ENCODE measurements at regions not wholly inside any gene's neighbourhood (a gene's known extent, or its start where the extent isn't known, plus 50 kb on each side); places are given as distances from the start of the nearest gene placed in this dataset.

GRCh38 chr13:74280795-74281490 is 146.7 kb upstream of the KLF12 start:
- Histone ChIP-seq H3K27me3 (ENCODE audit: low read depth) (no peaks in the 10 kb centered on the region), H3K9me3 (replicated peaks) (no peaks in the 10 kb centered on the region), H3K4me3 (no peak overlapping the region), H3K27ac (replicated peaks) (no peak overlapping the region), H3K4me1 (no peaks in the 10 kb centered on the region), H3K36me3 (no peaks in the 10 kb centered on the region)
- intact Hi-C loops (cut with micrococcal nuclease) = loop anchor here (10.0 kb wide), 1 partner anchor 446 kb away; no protein-coding TSS in a partner anchor
- no peak for DNase-seq
- no peak for TF ChIP-seq CTCF (IDR thresholded peaks at IDR 0.05; ENCODE audit: borderline replicate concordance)

- no peaks in the 10 kb centered on the region for H3K4me1 ChIP-seq
- TF ChIP-seq CTCF (IDR thresholded peaks at IDR 0.05; ENCODE audit: borderline replicate concordance) = no peak
- H3K4me3 ChIP-seq = no peak overlapping the region
- H3K27ac ChIP-seq (replicated peaks) = no peak overlapping the region
- intact Hi-C loops (cut with micrococcal nuclease) = loop anchor here (10.0 kb wide), 1 partner anchor 445 kb away; no protein-coding TSS in a partner anchor
- no peaks in the 10 kb centered on the region for H3K36me3 ChIP-seq
- H3K27me3 ChIP-seq (ENCODE audit: low read depth) = no peaks in the 10 kb centered on the region
- H3K9me3 ChIP-seq (replicated peaks) = no peaks in the 10 kb centered on the region
- DNase-seq = no peak
Observed at GRCh38 chr13:74280093-74280794, 146.0 kb upstream of the KLF12 start.

- Histone ChIP-seq H3K9me3 (replicated peaks) (no peaks in the 10 kb centered on the region), H3K27me3 (ENCODE audit: low read depth) (no peaks in the 10 kb centered on the region), H3K4me1 (no peaks in the 10 kb centered on the region), H3K27ac (replicated peaks) (no peak overlapping the region), H3K4me3 (no peak overlapping the region), H3K36me3 (no peaks in the 10 kb centered on the region)
- no peak for TF ChIP-seq CTCF (IDR thresholded peaks at IDR 0.05; ENCODE audit: borderline replicate concordance)
- no peak for DNase-seq
- intact Hi-C loops (cut with micrococcal nuclease) = no loop called here
Observed at GRCh38 chr13:74278901-74279300, 144.7 kb upstream of the KLF12 start.

GRCh38 chr13:74274916-74275315 is 140.7 kb upstream of the KLF12 start:
- peaks cover 12% of the 10 kb centered on the region for H3K9me3 ChIP-seq (replicated peaks)
- no peak overlapping the region for H3K27ac ChIP-seq (replicated peaks)
- no peaks in the 10 kb centered on the region for H3K4me1 ChIP-seq
- intact Hi-C loops (cut with micrococcal nuclease) = no loop called here
- H3K27me3 ChIP-seq (ENCODE audit: low read depth) = no peaks in the 10 kb centered on the region
- no peak overlapping the region for H3K4me3 ChIP-seq
- no peak for TF ChIP-seq CTCF (IDR thresholded peaks at IDR 0.05; ENCODE audit: borderline replicate concordance)
- no peak for DNase-seq
- no peaks in the 10 kb centered on the region for H3K36me3 ChIP-seq

GRCh38 chr13:74273581-74273980 is 139.4 kb upstream of the KLF12 start:
- Histone ChIP-seq H3K4me3 (no peak overlapping the region), H3K4me1 (no peaks in the 10 kb centered on the region), H3K9me3 (replicated peaks) (peaks cover 12% of the 10 kb centered on the region), H3K36me3 (no peaks in the 10 kb centered on the region), H3K27ac (replicated peaks) (no peak overlapping the region), H3K27me3 (ENCODE audit: low read depth) (no peaks in the 10 kb centered on the region)
- TF ChIP-seq CTCF (IDR thresholded peaks at IDR 0.05; ENCODE audit: borderline replicate concordance) = no peak
- intact Hi-C loops (cut with micrococcal nuclease) = no loop called here
- DNase-seq = no peak
